WTC11 (cell line): ENCODE measurements at regions not wholly inside any gene's neighbourhood (a gene's known extent, or its start where the extent isn't known, plus 50 kb on each side); places are given as distances from the start of the nearest gene placed in this dataset.
A peak's percentile ranks its signal among the peaks of the same experiment; 100 is the strongest.

ENCODE experiments used
- ATAC-seq: fragments of 200-7000 bp; cut with Tn5 transposase; 2 replicates; pipeline ENCODE4 v1.10.0; 2021; ENCODE audit warnings: mild to moderate bottlenecking, moderate library complexity
- CTCF ChIA-PET: fragments of 300-600 bp; sonication (Branson Sonifier 250); formaldehyde crosslinking; loops from one replicate; lab custom pipeline; 2021; ENCODE audit warnings: antibody characterized with exemption; lab: Charles Lee
- POLR2A ChIA-PET: fragments of 350-600 bp; sonication (Branson Sonifier 250); formaldehyde crosslinking; loops from one replicate; lab custom pipeline; 2021; ENCODE audit warnings: antibody characterized with exemption; lab: Charles Lee
- DNase-seq: peaks from one replicate; pipeline ENCODE4 v3.0.0; 2021; ENCODE audit warnings: low spot score
- H3K27ac Mint-ChIP-seq: 2 replicates; pipeline ENCODE4 v1.8.0; 2021; ENCODE audit warnings: mixed read lengths
- H3K27me3 Mint-ChIP-seq: 2 replicates; pipeline ENCODE4 v1.8.0; 2021; ENCODE audit warnings: low read depth, mild to moderate bottlenecking, moderate library complexity, mixed read lengths
- H3K36me3 Mint-ChIP-seq: 2 replicates; pipeline ENCODE4 v1.8.0; 2021; ENCODE audit warnings: mixed read lengths
- H3K4me1 Mint-ChIP-seq: 2 replicates; pipeline ENCODE4 v1.8.0; 2022; ENCODE audit warnings: mixed read lengths
- H3K4me3 Mint-ChIP-seq: 2 replicates; pipeline ENCODE4 v1.8.0; 2021; ENCODE audit warnings: mild to moderate bottlenecking, moderate library complexity, mixed read lengths
- H3K9me3 Mint-ChIP-seq: 2 replicates; pipeline ENCODE4 v1.8.0; 2021; ENCODE audit warnings: mixed read lengths
- ARID4B ChIP-seq: sonication (generic); formaldehyde crosslinking; IDR thresholded peaks from 2 replicates; pipeline ENCODE4 v1.8.0; 2023; ENCODE audit warnings: missing genetic modification reagents, mild to moderate bottlenecking, borderline replicate concordance
- ATF1 ChIP-seq: sonication (generic); formaldehyde crosslinking; IDR thresholded peaks from 2 replicates; pipeline ENCODE4 v1.8.1; 2023; ENCODE audit warnings: mild to moderate bottlenecking, moderate library complexity, missing genetic modification reagents
- E2F5 ChIP-seq: sonication (generic); formaldehyde crosslinking; IDR thresholded peaks from 2 replicates; pipeline ENCODE4 v1.8.1; 2022; ENCODE audit warnings: mild to moderate bottlenecking, moderate library complexity, missing genetic modification reagents
- ERG ChIP-seq: fragments of 250-450 bp; sonication (Bioruptor Pico); IDR thresholded peaks from 2 replicates; pipeline ENCODE4 v1.8.0; 2021; ENCODE audit warnings: mild to moderate bottlenecking
- FOXJ3 ChIP-seq: sonication (generic); formaldehyde crosslinking; IDR thresholded peaks from 2 replicates; pipeline ENCODE4 v1.9.0; 2021; ENCODE audit warnings: missing genetic modification reagents, mild to moderate bottlenecking, borderline replicate concordance
- HMGA2 ChIP-seq: fragments of 250-450 bp; sonication (Bioruptor Pico); IDR thresholded peaks from 2 replicates; pipeline ENCODE4 v1.4.0; 2021; ENCODE audit warnings: mild to moderate bottlenecking, moderate library complexity
- IRF1 ChIP-seq: sonication (generic); formaldehyde crosslinking; IDR thresholded peaks from 2 replicates; pipeline ENCODE4 v1.8.0; 2023; ENCODE audit warnings: missing genetic modification reagents
- KAT7 ChIP-seq: sonication (generic); formaldehyde crosslinking; IDR thresholded peaks from 2 replicates; pipeline ENCODE4 v1.8.1; 2023; ENCODE audit warnings: missing genetic modification reagents, mild to moderate bottlenecking, borderline replicate concordance
- MXD4 ChIP-seq: fragments of 250-450 bp; sonication (Bioruptor Pico); IDR thresholded peaks from 2 replicates; pipeline ENCODE4 v1.8.0; 2021; ENCODE audit warnings: mild to moderate bottlenecking, moderate library complexity, borderline replicate concordance
- NFYB ChIP-seq: sonication (generic); formaldehyde crosslinking; conservative IDR thresholded peaks from 2 replicates; pipeline ENCODE4 v1.8.0; 2022; ENCODE audit warnings: low read depth, missing genetic modification reagents
- SOX15 ChIP-seq: fragments of 250-450 bp; sonication (Bioruptor Pico); IDR thresholded peaks from 2 replicates; pipeline ENCODE4 v1.9.0; 2021; ENCODE audit warnings: mild to moderate bottlenecking
- SP1 ChIP-seq: sonication (generic); formaldehyde crosslinking; conservative IDR thresholded peaks from 2 replicates; pipeline ENCODE4 v1.8.1; 2022; ENCODE audit warnings: missing genetic modification reagents
- ZNF121 ChIP-seq: sonication (generic); formaldehyde crosslinking; IDR thresholded peaks from 2 replicates; pipeline ENCODE4 v1.8.0; 2023; ENCODE audit warnings: missing genetic modification reagents
- ZNF138 ChIP-seq: sonication (generic); formaldehyde crosslinking; conservative IDR thresholded peaks from 2 replicates; pipeline ENCODE4 v1.8.1; 2022; ENCODE audit warnings: mild to moderate bottlenecking, moderate library complexity, missing genetic modification reagents
- ZNF425 ChIP-seq: fragments of 250-450 bp; sonication (Bioruptor Pico); conservative IDR thresholded peaks from 2 replicates; pipeline ENCODE4 v1.9.0; 2021; ENCODE audit warnings: mild to moderate bottlenecking

GRCh38 chr20:20851385-20851784 is 138.9 kb upstream of the RALGAPA2 start:
- Mint-ChIP-seq H3K27ac (no peak overlapping the region), H3K36me3 (peaks cover 11% of the 10 kb centered on the region), H3K4me1 (peaks cover 4% of the 10 kb centered on the region), H3K4me3 (no peak overlapping the region), H3K27me3 (no peaks in the 10 kb centered on the region; the same call in 1 of the 2 replicates), H3K9me3 (peaks cover 17% of the 10 kb centered on the region)
- DNase-seq (no peak), ATAC-seq (no peak)
- TF ChIP-seq SOX15, result no peak
- no peak for TF ChIP-seq ZNF121 (CRISPR knock-in tag)
- TF ChIP-seq IRF1 (CRISPR knock-in tag), result no peak
- TF ChIP-seq HMGA2 (CRISPR knock-in tag), result no peak
- no peak for TF ChIP-seq ZNF425 (CRISPR knock-in tag)
- TF ChIP-seq E2F5, result no peak
- no peak for TF ChIP-seq SP1 (CRISPR knock-in tag)
- no peak for TF ChIP-seq MXD4
- TF ChIP-seq ERG (CRISPR knock-in tag), result no peak
- no peak for TF ChIP-seq NFYB (CRISPR knock-in tag)
- TF ChIP-seq KAT7 (CRISPR knock-in tag), result no peak
- TF ChIP-seq ZNF138 (CRISPR knock-in tag), result no peak
- TF ChIP-seq ARID4B (CRISPR knock-in tag), result no peak
- ChIA-PET CTCF (interaction anchor here (0.7 kb wide), 1 partner anchor 233 kb away, joined by 3 read pairs; no protein-coding TSS in a partner anchor), POLR2A (no interaction called here)

- DNase-seq, result no peak
- POLR2A ChIA-PET, result no interaction called here
- Mint-ChIP-seq H3K9me3 (peaks cover 17% of the 10 kb centered on the region), H3K4me1 (peaks cover 4% of the 10 kb centered on the region)
- no peak for TF ChIP-seq FOXJ3 (CRISPR knock-in tag)
- TF ChIP-seq HMGA2 (CRISPR knock-in tag), result peak; percentile 92
- no peak for TF ChIP-seq ATF1 (CRISPR knock-in tag)
- TF ChIP-seq, all 79 proteins: peak for 1
- CTCF ChIA-PET, result interaction anchor here (0.7 to 1.4 kb wide), 3 partner anchors 9 to 655 kb away, joined by 3 to 5 read pairs (median 3); no protein-coding TSS in a partner anchor
- no peak for ATAC-seq
- Mint-ChIP-seq H3K27me3 (no peaks in the 10 kb centered on the region; the same call in 1 of the 2 replicates), H3K4me3 (no peak overlapping the region), H3K27ac (no peak overlapping the region), H3K36me3 (peaks cover 11% of the 10 kb centered on the region)
Measured at GRCh38 chr20:20850407-20850806, 138.0 kb upstream of the RALGAPA2 start.
